Fibroblast of lung (primary cell): ENCODE measurements at regions not wholly inside any gene's neighbourhood (a gene's known extent, or its start where the extent isn't known, plus 50 kb on each side); places are given as distances from the start of the nearest gene placed in this dataset.

Experiments used
- CTCF ChIP-seq, 2 donors: IDR thresholded peaks in 1 of 2; conservative IDR thresholded peaks in 1 of 2; 1 replicate in 1 of 2; 2 replicates in 1 of 2; pipeline ENCODE4 v1.5.1; 2011 to 2012; ENCODE audit warnings: low read length in 2 of 2, control low read depth in 1 of 2, inconsistent platforms in 1 of 2, low read depth in 1 of 2, mild to moderate bottlenecking in 1 of 2
- EZH2 ChIP-seq: IDR thresholded peaks from 2 replicates; pipeline ENCODE4 v1.5.1; 2012; ENCODE audit warnings: low read length, control low read depth, mild to moderate bottlenecking; ENCODE audit errors: missing control alignments

GRCh38 chr7:72465521-72465920 is 53.4 kb upstream of the CALN1 start:
- TF ChIP-seq CTCF (conservative IDR thresholded peaks at IDR 0.05 in 1 of 2, IDR thresholded peaks at IDR 0.05 in 1 of 2; ENCODE audit: low read depth in 1 of 2, low read length in 2 of 2) = no peak
- no peak for TF ChIP-seq EZH2
